Neuronal stem cell (in vitro differentiated cells): ENCODE measurements at regions not wholly inside any gene's neighbourhood (a gene's known extent, or its start where the extent isn't known, plus 50 kb on each side); places are given as distances from the start of the nearest gene placed in this dataset.

ENCODE experiments used
- DNase-seq: peaks from one replicate; pipeline ENCODE4 v3.0.0-alpha.2; 2013; ENCODE audit warnings: low spot score
- H2AFZ ChIP-seq: one replicate; pipeline ENCODE4 v1.6.1; 2013; ENCODE audit warnings: mild to moderate bottlenecking, low read length, inconsistent platforms
- H2AK5ac ChIP-seq: 2 replicates; pipeline ENCODE4 v1.6.1; 2013; ENCODE audit warnings: low read depth, mild to moderate bottlenecking, inconsistent platforms, low read length, moderate library complexity, mixed read lengths
- H2BK120ac ChIP-seq: 2 replicates; pipeline ENCODE4 v1.6.1; 2013; ENCODE audit warnings: low read depth, mild to moderate bottlenecking, inconsistent platforms, low read length, moderate library complexity, mixed read lengths
- H2BK12ac ChIP-seq: one replicate; pipeline ENCODE4 v1.6.1; 2013; ENCODE audit warnings: low read length, inconsistent platforms
- H2BK15ac ChIP-seq: 2 replicates; pipeline ENCODE4 v1.6.1; 2013; ENCODE audit warnings: mild to moderate bottlenecking, low read length, inconsistent platforms, mixed read lengths
- H2BK5ac ChIP-seq: one replicate; pipeline ENCODE4 v1.6.1; 2013; ENCODE audit warnings: inconsistent platforms, mild to moderate bottlenecking, low read length, moderate library complexity
- H3K14ac ChIP-seq: one replicate; pipeline ENCODE4 v1.6.1; 2013; ENCODE audit warnings: low read length, inconsistent platforms
- H3K18ac ChIP-seq: 2 replicates; pipeline ENCODE4 v1.6.1; 2013; ENCODE audit warnings: low read length, inconsistent platforms
- H3K23ac ChIP-seq: 2 replicates; pipeline ENCODE4 v1.6.1; 2013; ENCODE audit warnings: low read depth, mild to moderate bottlenecking, mixed read lengths, low read length, inconsistent platforms; ENCODE audit not compliant: poor library complexity
- H3K27ac ChIP-seq: replicated peaks from 3 replicates; pipeline ENCODE4 v1.5.1; 2013; ENCODE audit warnings: low read length, inconsistent platforms
- H3K27me3 ChIP-seq, 3 experiments: 2 replicates each; pipeline ENCODE4 v1.6.1; 2013; ENCODE audit warnings: low read length in 3 of 3, mild to moderate bottlenecking in 2 of 3, inconsistent platforms in 1 of 3, low read depth in 1 of 3, mixed read lengths in 1 of 3, moderate library complexity in 1 of 3; ENCODE audit not compliant: control insufficient read depth in 3 of 3, insufficient read depth in 3 of 3
- H3K36me3 ChIP-seq, 2 donors: replicated peaks in 1 of 2; 2 replicates each; pipeline ENCODE4 v1.6.1; 2013; ENCODE audit warnings: low read length in 2 of 2; ENCODE audit not compliant: control insufficient read depth in 2 of 2, insufficient read depth in 2 of 2
- H3K4ac ChIP-seq: 2 replicates; pipeline ENCODE4 v1.6.1; 2013; ENCODE audit warnings: inconsistent platforms, mild to moderate bottlenecking, low read length, moderate library complexity
- H3K4me1 ChIP-seq, 2 donors: 1 replicate in 1 of 2; 2 replicates in 1 of 2; pipeline ENCODE4 v1.6.1; 2013; ENCODE audit warnings: low read length in 2 of 2, low read depth in 1 of 2; ENCODE audit not compliant: control insufficient read depth in 2 of 2, insufficient read depth in 1 of 2
- H3K4me2 ChIP-seq: one replicate; pipeline ENCODE4 v1.6.1; 2013; ENCODE audit warnings: mild to moderate bottlenecking, low read length, inconsistent platforms; ENCODE audit not compliant: insufficient read depth, poor library complexity, severe bottlenecking
- H3K4me3 ChIP-seq, 2 donors: 2 replicates each; pipeline ENCODE4 v1.5.1; 2013; ENCODE audit warnings: low read length in 2 of 2, mild to moderate bottlenecking in 2 of 2, inconsistent platforms in 1 of 2, moderate library complexity in 1 of 2
- H3K79me1 ChIP-seq: one replicate; pipeline ENCODE4 v1.6.1; 2013; ENCODE audit warnings: low read depth, mild to moderate bottlenecking, inconsistent platforms, low read length, moderate library complexity
- H3K9ac ChIP-seq: one replicate; pipeline ENCODE4 v1.6.1; 2013; ENCODE audit warnings: mild to moderate bottlenecking, low read depth, low read length, inconsistent platforms; ENCODE audit not compliant: poor library complexity
- H3K9me3 ChIP-seq, 2 donors: replicated peaks in 1 of 2; 2 replicates each; pipeline versions ENCODE3 to v1.6.1; 2013; ENCODE audit warnings: low read length in 2 of 2, mild to moderate bottlenecking in 2 of 2, inconsistent platforms in 1 of 2, low read depth in 1 of 2, mixed read lengths in 1 of 2, moderate library complexity in 1 of 2; ENCODE audit not compliant: control insufficient read depth in 2 of 2, insufficient read depth in 1 of 2
- H4K8ac ChIP-seq: one replicate; pipeline ENCODE4 v1.6.1; 2013; ENCODE audit warnings: low read depth, mild to moderate bottlenecking, inconsistent platforms, low read length, moderate library complexity
- H4K91ac ChIP-seq: one replicate; pipeline ENCODE4 v1.6.1; 2013; ENCODE audit warnings: low read length, low read depth, mild to moderate bottlenecking, inconsistent platforms; ENCODE audit not compliant: poor library complexity
- WGBS, 2 donors: extraction: QIAGEN DNeasy Blood & Tissue Kit; methylation state at CpG; one replicate each; pipeline ENCODE4 v1.1.7; 2013; ENCODE audit warnings: missing lambda C conversion rate in 2 of 2, mixed read lengths in 1 of 2; ENCODE audit not compliant: insufficient read length in 2 of 2, insufficient replicate concordance in 1 of 2; ENCODE audit errors: extremely low coverage in 2 of 2; 5-methylcytosine and 5-hydroxymethylcytosine counted together

- WGBS, 2 donors = no CpG with 5 or more reads among the region's 2 CpGs
- Histone ChIP-seq H3K9ac (no peak overlapping the region), H3K79me1 (no peaks in the 10 kb centered on the region), H4K91ac (no peak overlapping the region), H3K23ac (no peak overlapping the region), H3K4me2 (no peak overlapping the region), H3K36me3 (no peaks in the 10 kb centered on the region), H2BK15ac (no peak overlapping the region), H2AFZ (no peak overlapping the region), H2BK12ac (no peak overlapping the region), H3K27me3 (peaks cover 0 to 2% (median 0%) of the 10 kb centered on the region in 3 experiments), H3K4me3 (no peak overlapping the region), H2BK5ac (no peak overlapping the region), H3K4ac (no peak overlapping the region), H3K9me3 (peaks cover 0 to 1% of the 10 kb centered on the region in 2 donors), H3K4me1 (no peaks in the 10 kb centered on the region), H2BK120ac (no peak overlapping the region), H3K14ac (no peak overlapping the region), H3K27ac (no peak overlapping the region), H3K18ac (no peak overlapping the region), H2AK5ac (no peak overlapping the region), H4K8ac (no peak overlapping the region)
- no peak for DNase-seq
Measured at GRCh38 chr6:85363870-85364269, 86.0 kb upstream of the NT5E start.

- Histone ChIP-seq H3K4me2 (no peak overlapping the region), H2AK5ac (no peak overlapping the region), H3K18ac (no peak overlapping the region), H2BK120ac (no peak overlapping the region), H4K8ac (no peak overlapping the region), H3K36me3 (no peaks in the 10 kb centered on the region), H3K79me1 (no peaks in the 10 kb centered on the region), H2BK15ac (no peak overlapping the region), H3K4ac (no peak overlapping the region), H3K27ac (no peak overlapping the region), H3K27me3 (peaks cover 0 to 2% (median 0%) of the 10 kb centered on the region in 3 experiments), H4K91ac (no peak overlapping the region), H2AFZ (no peak overlapping the region), H3K9ac (no peak overlapping the region), H3K4me3 (no peak overlapping the region), H3K4me1 (no peaks in the 10 kb centered on the region), H2BK5ac (no peak overlapping the region), H3K23ac (no peak overlapping the region), H3K9me3 (peaks cover 0 to 1% of the 10 kb centered on the region in 2 donors), H3K14ac (no peak overlapping the region), H2BK12ac (no peak overlapping the region)
- no peak for DNase-seq
- whole genome bisulfite sequencing, 2 donors = no CpG with 5 or more reads among the region's 2 CpGs
Measured at GRCh38 chr6:85362652-85363310, 87.1 kb upstream of the NT5E start.

GRCh38 chr6:85361643-85362014 is 88.3 kb upstream of the NT5E start:
- Histone ChIP-seq H3K9me3 (peaks cover 0 to 1% of the 10 kb centered on the region in 2 donors), H4K8ac (no peak overlapping the region), H3K4me2 (no peak overlapping the region), H3K4ac (no peak overlapping the region), H2BK5ac (no peak overlapping the region), H3K23ac (no peak overlapping the region), H2AFZ (no peak overlapping the region), H2BK12ac (no peak overlapping the region), H4K91ac (no peak overlapping the region), H3K27me3 (peaks cover 0 to 2% (median 0%) of the 10 kb centered on the region in 3 experiments), H2BK15ac (no peak overlapping the region), H3K14ac (no peak overlapping the region), H3K36me3 (no peaks in the 10 kb centered on the region), H3K27ac (no peak overlapping the region), H3K18ac (no peak overlapping the region), H3K79me1 (no peaks in the 10 kb centered on the region), H3K9ac (no peak overlapping the region), H2BK120ac (no peak overlapping the region), H2AK5ac (no peak overlapping the region), H3K4me3 (no peak overlapping the region), H3K4me1 (no peaks in the 10 kb centered on the region)
- no peak for DNase-seq
- WGBS, 2 donors = no CpG with 5 or more reads among the region's 2 CpGs

- no peaks in the 10 kb centered on the region for H3K79me1 ChIP-seq
- no peak overlapping the region for H2AK5ac ChIP-seq
- no peak overlapping the region for H2BK120ac ChIP-seq
- H4K91ac ChIP-seq = no peak overlapping the region
- H3K9me3 ChIP-seq = peaks cover 0 to 1% of the 10 kb centered on the region in 2 donors
- no peak overlapping the region for H2BK12ac ChIP-seq
- H3K9ac ChIP-seq = no peak overlapping the region
- no peak overlapping the region for H3K23ac ChIP-seq
- no peak overlapping the region for H3K4ac ChIP-seq
- no peaks in the 10 kb centered on the region for H3K4me1 ChIP-seq
- WGBS, 2 donors = no CpG with 5 or more reads among the region's 1 CpG
- H2BK5ac ChIP-seq = no peak overlapping the region
- no peak for DNase-seq
- no peak overlapping the region for H3K4me2 ChIP-seq
- H2BK15ac ChIP-seq = no peak overlapping the region
- no peak overlapping the region for H3K27ac ChIP-seq
- H2AFZ ChIP-seq = no peak overlapping the region
- no peak overlapping the region for H3K4me3 ChIP-seq
- H4K8ac ChIP-seq = no peak overlapping the region
- H3K18ac ChIP-seq = no peak overlapping the region
- H3K36me3 ChIP-seq = no peaks in the 10 kb centered on the region
- H3K14ac ChIP-seq = no peak overlapping the region
- peaks cover 0 to 2% (median 0%) of the 10 kb centered on the region in 3 experiments for H3K27me3 ChIP-seq
Measured at GRCh38 chr6:85360794-85361642, 88.9 kb upstream of the NT5E start.
